GM13977 (cell line): ENCODE measurements at regions not wholly inside any gene's neighbourhood (a gene's known extent, or its start where the extent isn't known, plus 50 kb on each side); places are given as distances from the start of the nearest gene placed in this dataset.

Experiments used
- DNase-seq: peaks from one replicate; pipeline ENCODE4 v3.0.0; 2012; ENCODE audit warnings: low spot score
- in situ Hi-C: fragments of 300-500 bp; cut with MboI; formaldehyde crosslinking; loops from one replicate; pipeline ENCODE4 v1.12.0; 2022; ENCODE audit warnings: low sequenced_read_pairs, low pct_unique_long_range_greater_than_20kb, mixed read lengths, inconsistent platforms; ENCODE audit not compliant: unreplicated experiment
- TF ChIP-seq, protein P1 (sequence below): IDR thresholded peaks from 2 replicates; pipeline ENCODE4 v1.5.1; 2012; ENCODE audit warnings: mild to moderate bottlenecking, control low read depth; ENCODE audit not compliant: insufficient read depth; ENCODE audit errors: extremely low read depth, missing control alignments

DNA sequence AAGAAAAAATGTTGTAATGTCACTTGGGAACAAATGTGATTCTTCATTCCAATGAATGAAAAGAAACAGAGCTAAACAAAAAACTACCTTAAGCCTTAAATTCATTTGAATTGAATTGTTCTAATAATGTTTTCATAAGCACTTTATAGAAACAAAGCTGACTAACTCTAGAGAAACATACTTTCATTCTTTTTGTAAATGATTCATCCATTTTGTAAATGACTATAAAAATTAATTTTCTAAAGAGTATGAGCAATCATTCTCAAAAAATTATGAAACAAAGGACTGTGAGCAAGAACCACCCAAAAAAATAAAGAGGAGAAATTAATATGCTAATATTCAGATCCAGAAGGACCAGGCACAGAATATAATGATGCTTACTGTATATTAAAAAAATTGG lies 986.5 kb upstream of the CHORDC1 start:
- TF ChIP-seq, protein P1, sequence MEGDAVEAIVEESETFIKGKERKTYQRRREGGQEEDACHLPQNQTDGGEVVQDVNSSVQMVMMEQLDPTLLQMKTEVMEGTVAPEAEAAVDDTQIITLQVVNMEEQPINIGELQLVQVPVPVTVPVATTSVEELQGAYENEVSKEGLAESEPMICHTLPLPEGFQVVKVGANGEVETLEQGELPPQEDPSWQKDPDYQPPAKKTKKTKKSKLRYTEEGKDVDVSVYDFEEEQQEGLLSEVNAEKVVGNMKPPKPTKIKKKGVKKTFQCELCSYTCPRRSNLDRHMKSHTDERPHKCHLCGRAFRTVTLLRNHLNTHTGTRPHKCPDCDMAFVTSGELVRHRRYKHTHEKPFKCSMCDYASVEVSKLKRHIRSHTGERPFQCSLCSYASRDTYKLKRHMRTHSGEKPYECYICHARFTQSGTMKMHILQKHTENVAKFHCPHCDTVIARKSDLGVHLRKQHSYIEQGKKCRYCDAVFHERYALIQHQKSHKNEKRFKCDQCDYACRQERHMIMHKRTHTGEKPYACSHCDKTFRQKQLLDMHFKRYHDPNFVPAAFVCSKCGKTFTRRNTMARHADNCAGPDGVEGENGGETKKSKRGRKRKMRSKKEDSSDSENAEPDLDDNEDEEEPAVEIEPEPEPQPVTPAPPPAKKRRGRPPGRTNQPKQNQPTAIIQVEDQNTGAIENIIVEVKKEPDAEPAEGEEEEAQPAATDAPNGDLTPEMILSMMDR = no peak
- DNase-seq = no peak
- in situ Hi-C loops = no loop called here

DNA sequence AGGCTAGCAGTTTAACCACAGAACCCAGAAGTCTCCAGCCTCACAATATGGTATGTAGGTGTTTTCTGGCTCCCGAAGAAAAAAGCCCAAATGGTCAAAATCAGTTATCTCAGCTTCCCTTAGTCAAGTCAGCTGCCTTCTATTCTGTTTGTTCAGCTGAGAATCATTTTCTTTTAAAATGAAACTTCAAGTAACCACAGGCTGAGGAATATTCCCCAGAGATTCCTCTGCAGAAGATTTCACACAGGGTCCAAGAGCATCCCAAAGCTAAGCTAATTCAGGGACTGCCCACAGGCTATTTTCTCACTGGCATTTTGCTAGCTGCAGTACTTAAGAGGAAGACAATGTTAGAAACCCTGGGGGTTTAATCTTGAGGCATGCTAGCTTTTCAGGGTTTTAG lies 977.0 kb upstream of the CHORDC1 start:
- in situ Hi-C loops = no loop called here
- no peak for DNase-seq
- TF ChIP-seq, protein P1 = no peak

DNA sequence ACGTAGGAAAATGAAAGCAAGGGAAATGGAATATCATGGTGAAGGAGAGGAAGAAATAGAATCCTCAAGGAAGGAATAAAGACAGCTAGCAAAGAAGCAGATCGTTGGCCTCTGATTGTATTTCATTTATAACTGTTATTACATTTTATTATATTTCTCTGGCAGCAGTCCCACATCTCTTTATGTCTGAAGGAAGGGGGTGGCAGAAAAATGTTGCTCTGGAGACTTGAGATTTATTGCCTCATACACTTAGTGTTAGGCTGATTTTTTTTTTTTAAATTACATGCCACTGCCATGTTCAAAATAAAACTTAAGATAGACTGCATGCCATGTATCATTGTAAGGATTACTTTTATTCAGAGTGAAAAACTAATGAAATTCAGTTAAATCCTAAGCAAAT lies 971.7 kb upstream of the CHORDC1 start:
- TF ChIP-seq, protein P1 = no peak
- DNase-seq = no peak
- in situ Hi-C loops = no loop called here

DNA sequence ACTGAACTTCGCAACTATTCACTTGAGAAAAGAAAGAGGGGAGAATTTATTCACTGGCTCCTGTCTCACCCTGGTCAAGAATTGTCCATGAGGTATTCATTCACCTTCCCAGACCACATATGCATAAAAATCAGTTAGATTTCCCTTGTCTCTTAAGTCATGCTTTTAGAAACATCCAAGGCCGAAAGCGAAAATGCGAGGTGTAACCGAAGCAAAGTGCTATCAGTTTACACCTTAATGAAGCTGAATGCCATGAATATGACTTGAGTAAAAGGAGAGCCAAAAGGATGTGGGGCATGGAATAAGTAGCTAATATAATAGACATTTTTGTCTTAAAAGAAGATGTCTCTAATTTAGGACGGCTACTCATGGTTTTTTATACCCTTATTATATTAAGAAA lies 965.6 kb upstream of the CHORDC1 start:
- TF ChIP-seq, protein P1 = no peak
- in situ Hi-C loops = no loop called here
- no peak for DNase-seq

DNA sequence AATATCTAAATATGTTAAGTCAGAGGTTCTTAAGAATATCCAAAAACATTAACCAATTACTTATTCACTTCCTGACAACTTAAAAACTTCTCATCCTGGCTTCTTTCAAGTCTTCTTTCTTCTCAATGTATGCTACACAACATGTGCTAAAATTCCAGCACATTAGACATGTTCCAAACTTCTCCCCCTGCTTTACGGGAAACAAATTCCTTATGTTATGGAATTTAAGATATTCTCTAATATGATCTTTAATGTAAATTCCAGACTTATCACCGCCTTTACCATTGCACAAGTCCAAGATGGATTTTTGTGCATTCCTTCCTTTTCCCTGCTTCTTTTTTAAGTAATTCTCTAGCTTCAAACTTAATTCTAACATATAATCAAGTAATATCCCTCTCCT lies 964.5 kb upstream of the CHORDC1 start:
- in situ Hi-C loops = no loop called here
- DNase-seq = no peak
- TF ChIP-seq, protein P1 = no peak

DNA sequence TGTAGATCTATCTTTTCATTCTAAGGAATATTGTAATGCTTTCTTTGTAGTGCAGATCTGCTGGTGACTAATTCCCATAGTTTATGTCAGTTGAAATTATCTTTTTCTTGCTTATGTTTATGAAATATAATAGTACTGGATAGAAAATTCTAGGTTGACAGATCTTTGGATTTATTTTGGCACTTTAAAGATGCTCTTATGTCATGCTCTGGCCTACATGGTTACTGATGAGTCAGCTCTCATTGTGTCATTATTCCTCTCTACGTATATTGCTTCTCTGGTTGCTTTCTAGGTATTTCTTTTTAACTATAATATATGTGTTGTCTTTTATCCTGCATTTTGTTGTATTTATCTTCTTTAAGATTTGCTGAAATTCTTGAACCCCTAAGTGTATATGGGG lies 955.5 kb upstream of the CHORDC1 start:
- in situ Hi-C loops = no loop called here
- DNase-seq = no peak
- TF ChIP-seq, protein P1 = no peak

DNA sequence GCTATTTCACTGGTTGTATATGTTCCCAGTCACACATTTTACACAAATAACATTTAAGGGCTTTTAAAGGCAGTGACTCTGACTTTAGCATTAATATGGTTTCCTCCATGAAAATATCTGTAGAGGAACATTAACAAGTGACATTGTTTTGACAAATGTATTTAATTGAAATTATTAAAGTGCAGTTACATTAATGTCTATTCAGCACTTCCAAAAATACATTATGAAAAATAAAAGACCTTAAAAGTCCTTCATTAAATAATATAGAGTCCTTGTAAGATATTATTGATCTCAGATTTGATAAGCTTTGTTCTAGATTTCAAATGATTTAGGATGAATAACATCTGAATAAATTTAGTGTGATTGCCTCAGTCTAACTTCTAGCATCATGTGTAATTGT lies 951.9 kb upstream of the CHORDC1 start:
- in situ Hi-C loops = no loop called here
- no peak for DNase-seq
- TF ChIP-seq, protein P1 = no peak
